Panc1 (cell line): ENCODE measurements at regions not wholly inside any gene's neighbourhood (a gene's known extent, or its start where the extent isn't known, plus 50 kb on each side); places are given as distances from the start of the nearest gene placed in this dataset.

Experiments
- ATAC-seq: fragments of 200-7000 bp; cut with Tn5 transposase; 2 replicates; pipeline ENCODE4 v1.9.1; 2020; ENCODE audit warnings: mild to moderate bottlenecking, moderate library complexity
- BruUV-seq: library from RNA; stranded (reverse); fragments of 400-500 nt; replicated peaks from 2 replicates; lab custom pipeline; 2021; lab: Mats Ljungman, UMichigan
- CTCF ChIA-PET: fragments of 300-600 bp; sonication (Branson Sonifier 250); formaldehyde crosslinking; loops from one replicate; lab custom pipeline; 2022; ENCODE audit warnings: antibody characterized with exemption; lab: Charles Lee
- POLR2A ChIA-PET: fragments of 300-600 bp; sonication (Branson Sonifier 250); formaldehyde crosslinking; loops from one replicate; lab custom pipeline; 2022; ENCODE audit warnings: antibody characterized with exemption; lab: Charles Lee
- DNase-seq: peaks from one replicate; pipeline ENCODE4 v3.0.0-alpha.2; 2010; ENCODE audit warnings: low read depth, low spot score
- H3K27ac ChIP-seq: 2 replicates; pipeline ENCODE4 v1.5.1; 2011; ENCODE audit warnings: mild to moderate bottlenecking, low read length, inconsistent platforms
- H3K27me3 ChIP-seq: fragments of 200-500 bp; sonication (Bioruptor generic); 2 replicates; pipeline ENCODE4 v1.6.0; 2014; ENCODE audit warnings: low read length, inconsistent platforms; ENCODE audit not compliant: control insufficient read depth, insufficient read depth
- H3K36me3 ChIP-seq: fragments of 200-500 bp; sonication (Bioruptor generic); 2 replicates; pipeline ENCODE4 v1.5.1; 2014; ENCODE audit warnings: inconsistent platforms, mild to moderate bottlenecking, low read length, moderate library complexity; ENCODE audit not compliant: control insufficient read depth, insufficient read depth
- H3K4me1 ChIP-seq: 2 replicates; pipeline ENCODE4 v1.5.1; 2011; ENCODE audit warnings: inconsistent platforms, mild to moderate bottlenecking, low read length, moderate library complexity; ENCODE audit not compliant: control insufficient read depth, insufficient read depth
- H3K4me3 ChIP-seq, 2 experiments: 2 replicates each; pipeline ENCODE4 v1.5.1; 2011 to 2012; ENCODE audit warnings: low read depth in 2 of 2, low read length in 2 of 2, mild to moderate bottlenecking in 2 of 2, inconsistent platforms in 1 of 2, moderate library complexity in 1 of 2
- H3K9me3 ChIP-seq: fragments of 200-500 bp; sonication (Bioruptor generic); 2 replicates; pipeline ENCODE4 v1.5.1; 2014; ENCODE audit warnings: low read depth, mild to moderate bottlenecking, inconsistent platforms, low read length, moderate library complexity; ENCODE audit not compliant: control insufficient read depth, insufficient read depth
- POLR2AphosphoS5 ChIP-seq: IDR thresholded peaks from 2 replicates; pipeline ENCODE4 v1.6.1; 2012; ENCODE audit warnings: mild to moderate bottlenecking, low read depth, low read length, moderate library complexity
- SIN3A ChIP-seq: IDR thresholded peaks from 2 replicates; pipeline ENCODE4 v1.6.1; 2012; ENCODE audit warnings: low read depth, mild to moderate bottlenecking, low read length, moderate library complexity, borderline replicate concordance; ENCODE audit not compliant: insufficient read depth
- TCF7L2 ChIP-seq: IDR thresholded peaks from 2 replicates; pipeline ENCODE4 v1.6.1; 2011; ENCODE audit warnings: mild to moderate bottlenecking, low read depth, low read length, inconsistent platforms
- in situ Hi-C: cut with HindIII; loops from 2 replicates; pipeline ENCODE4 v1.10.0; 2016; ENCODE audit warnings: low sequenced_read_pairs, low pct_unique_long_range_greater_than_20kb
- intact Hi-C: fragments of 100-400 bp; cut with micrococcal nuclease; formaldehyde crosslinking; loops from one replicate; pipeline ENCODE4 v1.10.0; 2022; ENCODE audit not compliant: unreplicated experiment
- TF ChIP-seq, protein P1 (sequence below), 2 experiments: IDR thresholded peaks; 2 replicates each; pipeline ENCODE4 v1.6.1; 2011 to 2012; ENCODE audit warnings: low read depth in 2 of 2, control low read depth in 1 of 2, low read length in 1 of 2, mild to moderate bottlenecking in 1 of 2, moderate library complexity in 1 of 2; ENCODE audit not compliant: insufficient read depth in 1 of 2
- TF ChIP-seq, protein P2 (sequence below): fragments of 450-650 bp; IDR thresholded peaks from 2 replicates; pipeline ENCODE4 v1.5.1; 2017; ENCODE audit warnings: mild to moderate bottlenecking

DNA sequence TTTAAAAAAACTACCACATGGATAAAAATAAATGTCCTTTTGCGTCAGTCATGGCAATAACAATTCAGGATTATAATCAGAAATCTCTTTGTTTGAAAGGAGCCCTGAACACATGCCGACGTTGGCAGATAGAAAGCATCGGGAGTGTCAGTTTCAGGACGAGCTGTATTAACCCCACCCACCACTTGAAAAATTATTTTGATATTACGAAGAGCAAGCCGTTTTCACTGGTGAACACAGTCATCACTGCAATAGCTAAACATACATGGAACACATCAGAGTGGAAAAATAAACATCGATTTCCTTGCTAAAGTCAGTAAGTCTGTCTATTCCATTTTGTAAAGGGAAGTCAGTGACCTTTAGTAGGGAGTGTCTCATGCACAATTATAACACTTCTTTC, 266.4 kb upstream of the FBXL7 start:
- intact Hi-C loops, result no loop called here
- TF ChIP-seq SIN3A, result no peak
- TF ChIP-seq TCF7L2, result no peak
- TF ChIP-seq, protein P1, sequence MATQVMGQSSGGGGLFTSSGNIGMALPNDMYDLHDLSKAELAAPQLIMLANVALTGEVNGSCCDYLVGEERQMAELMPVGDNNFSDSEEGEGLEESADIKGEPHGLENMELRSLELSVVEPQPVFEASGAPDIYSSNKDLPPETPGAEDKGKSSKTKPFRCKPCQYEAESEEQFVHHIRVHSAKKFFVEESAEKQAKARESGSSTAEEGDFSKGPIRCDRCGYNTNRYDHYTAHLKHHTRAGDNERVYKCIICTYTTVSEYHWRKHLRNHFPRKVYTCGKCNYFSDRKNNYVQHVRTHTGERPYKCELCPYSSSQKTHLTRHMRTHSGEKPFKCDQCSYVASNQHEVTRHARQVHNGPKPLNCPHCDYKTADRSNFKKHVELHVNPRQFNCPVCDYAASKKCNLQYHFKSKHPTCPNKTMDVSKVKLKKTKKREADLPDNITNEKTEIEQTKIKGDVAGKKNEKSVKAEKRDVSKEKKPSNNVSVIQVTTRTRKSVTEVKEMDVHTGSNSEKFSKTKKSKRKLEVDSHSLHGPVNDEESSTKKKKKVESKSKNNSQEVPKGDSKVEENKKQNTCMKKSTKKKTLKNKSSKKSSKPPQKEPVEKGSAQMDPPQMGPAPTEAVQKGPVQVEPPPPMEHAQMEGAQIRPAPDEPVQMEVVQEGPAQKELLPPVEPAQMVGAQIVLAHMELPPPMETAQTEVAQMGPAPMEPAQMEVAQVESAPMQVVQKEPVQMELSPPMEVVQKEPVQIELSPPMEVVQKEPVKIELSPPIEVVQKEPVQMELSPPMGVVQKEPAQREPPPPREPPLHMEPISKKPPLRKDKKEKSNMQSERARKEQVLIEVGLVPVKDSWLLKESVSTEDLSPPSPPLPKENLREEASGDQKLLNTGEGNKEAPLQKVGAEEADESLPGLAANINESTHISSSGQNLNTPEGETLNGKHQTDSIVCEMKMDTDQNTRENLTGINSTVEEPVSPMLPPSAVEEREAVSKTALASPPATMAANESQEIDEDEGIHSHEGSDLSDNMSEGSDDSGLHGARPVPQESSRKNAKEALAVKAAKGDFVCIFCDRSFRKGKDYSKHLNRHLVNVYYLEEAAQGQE (IDR thresholded peaks at IDR 0.05; ENCODE audit: insufficient read depth in 1 of 2, low read depth in 2 of 2, low read length in 1 of 2), result no peak
- TF ChIP-seq POLR2AphosphoS5, result no peak
- TF ChIP-seq, protein P2, sequence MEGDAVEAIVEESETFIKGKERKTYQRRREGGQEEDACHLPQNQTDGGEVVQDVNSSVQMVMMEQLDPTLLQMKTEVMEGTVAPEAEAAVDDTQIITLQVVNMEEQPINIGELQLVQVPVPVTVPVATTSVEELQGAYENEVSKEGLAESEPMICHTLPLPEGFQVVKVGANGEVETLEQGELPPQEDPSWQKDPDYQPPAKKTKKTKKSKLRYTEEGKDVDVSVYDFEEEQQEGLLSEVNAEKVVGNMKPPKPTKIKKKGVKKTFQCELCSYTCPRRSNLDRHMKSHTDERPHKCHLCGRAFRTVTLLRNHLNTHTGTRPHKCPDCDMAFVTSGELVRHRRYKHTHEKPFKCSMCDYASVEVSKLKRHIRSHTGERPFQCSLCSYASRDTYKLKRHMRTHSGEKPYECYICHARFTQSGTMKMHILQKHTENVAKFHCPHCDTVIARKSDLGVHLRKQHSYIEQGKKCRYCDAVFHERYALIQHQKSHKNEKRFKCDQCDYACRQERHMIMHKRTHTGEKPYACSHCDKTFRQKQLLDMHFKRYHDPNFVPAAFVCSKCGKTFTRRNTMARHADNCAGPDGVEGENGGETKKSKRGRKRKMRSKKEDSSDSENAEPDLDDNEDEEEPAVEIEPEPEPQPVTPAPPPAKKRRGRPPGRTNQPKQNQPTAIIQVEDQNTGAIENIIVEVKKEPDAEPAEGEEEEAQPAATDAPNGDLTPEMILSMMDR, result no peak
- H3K4me3 ChIP-seq, result no peak overlapping the region
- BruUV-seq, result no TSS peak
- H3K9me3 ChIP-seq, result no peaks in the 10 kb centered on the region
- H3K4me1 ChIP-seq, result no peaks in the 10 kb centered on the region
- in situ Hi-C loops, result no loop called here
- H3K27me3 ChIP-seq, result no peaks in the 10 kb centered on the region
- no peak overlapping the region for H3K27ac ChIP-seq
- H3K36me3 ChIP-seq, result no peaks in the 10 kb centered on the region
- DNase-seq (no peak), ATAC-seq (no peak)
- ChIA-PET CTCF (no interaction called here), POLR2A (no interaction called here)

DNA sequence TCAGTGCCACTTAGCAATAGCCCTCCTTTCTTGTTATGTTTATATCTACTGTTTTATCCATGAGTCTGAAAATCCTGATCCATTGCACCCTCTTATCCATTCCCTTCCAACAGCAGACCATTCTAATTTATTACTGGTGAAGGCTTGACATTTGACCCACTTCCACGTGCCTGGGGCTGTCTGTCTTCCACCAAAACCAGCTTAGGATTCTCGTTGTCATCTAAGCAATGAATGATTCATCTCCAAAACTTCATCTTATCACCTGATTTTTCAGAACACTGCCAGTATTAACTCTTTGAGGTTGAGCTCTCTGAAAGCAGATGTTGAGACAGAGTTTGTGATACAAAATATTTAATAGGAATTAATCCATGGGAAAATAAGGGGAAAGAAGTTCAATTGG, 277.8 kb upstream of the FBXL7 start:
- no TSS peak for BruUV-seq
- Histone ChIP-seq H3K27ac (no peak overlapping the region), H3K4me1 (no peaks in the 10 kb centered on the region), H3K36me3 (no peaks in the 10 kb centered on the region), H3K27me3 (no peaks in the 10 kb centered on the region), H3K9me3 (no peaks in the 10 kb centered on the region), H3K4me3 (no peak overlapping the region)
- ChIA-PET POLR2A (no interaction called here), CTCF (no interaction called here)
- ATAC-seq (no peak), DNase-seq (no peak)
- intact Hi-C loops (no loop called here), in situ Hi-C loops (no loop called here)
- TF ChIP-seq TCF7L2 (no peak), SIN3A (no peak), POLR2AphosphoS5 (no peak)
- TF ChIP-seq, protein P2, result no peak
- TF ChIP-seq, protein P1 (IDR thresholded peaks at IDR 0.05; ENCODE audit: insufficient read depth in 1 of 2, low read depth in 2 of 2, low read length in 1 of 2), result no peak
